Thyroid gland (tissue), 4 donors: ENCODE measurements at regions not wholly inside any gene's neighbourhood (a gene's known extent, or its start where the extent isn't known, plus 50 kb on each side); places are given as distances from the start of the nearest gene placed in this dataset.

Source experiments
- DNase-seq, 2 donors: peaks; one replicate each; pipeline ENCODE4 v3.0.0-alpha.2; 2019
- H3K27ac ChIP-seq, 3 donors: fragments of 200-600 bp; sonication (generic); 1 replicate in 2 of 3; 2 replicates in 1 of 3; pipeline ENCODE4 v1.5.1; 2016 to 2019; ENCODE audit warnings: mild to moderate bottlenecking in 1 of 3, moderate library complexity in 1 of 3
- H3K27me3 ChIP-seq: fragments of 200-600 bp; sonication (generic); one replicate; pipeline ENCODE4 v1.5.1; 2019
- H3K36me3 ChIP-seq, 2 donors: fragments of 200-600 bp; sonication (generic); one replicate each; pipeline ENCODE4 v1.5.1; 2016 to 2019
- H3K4me1 ChIP-seq, 2 donors: fragments of 200-600 bp; sonication (generic); one replicate each; pipeline ENCODE4 v1.5.1; 2017 to 2019
- H3K4me3 ChIP-seq, 3 donors: fragments of 200-600 bp; sonication (generic); replicated peaks in 1 of 3; 1 replicate in 2 of 3; 2 replicates in 1 of 3; pipeline ENCODE4 v1.5.1; 2016; ENCODE audit warnings: mild to moderate bottlenecking in 1 of 3
- H3K9me3 ChIP-seq: fragments of 200-600 bp; sonication (generic); one replicate; pipeline ENCODE4 v1.5.1; 2017
- POLR2A ChIP-seq, 2 donors: fragments of 450-650 bp; IDR thresholded peaks; one replicate each; pipeline ENCODE4 v1.6.1; 2017; ENCODE audit warnings: antibody characterized with exemption in 2 of 2, mild to moderate bottlenecking in 2 of 2, moderate library complexity in 1 of 2
- WGBS, 2 donors: methylation state at CpG; one replicate each; pipeline ENCODE4 v1.1.5; 2017; 5-methylcytosine and 5-hydroxymethylcytosine counted together
- intact Hi-C: fragments of 100-400 bp; cut with DNase I; formaldehyde crosslinking; loops from one replicate; pipeline ENCODE4 v1.15.1; 2023
- TF ChIP-seq, protein P1 (sequence below), 6 experiments: fragments of 200-600 bp in 3 of 6; fragments of 450-650 bp in 3 of 6; sonication (generic) in 3 of 6; IDR thresholded peaks; one replicate each; pipeline ENCODE4 v1.5.1; 2016 to 2019; ENCODE audit warnings: antibody characterized with exemption in 6 of 6, mild to moderate bottlenecking in 2 of 6, inconsistent platforms in 1 of 6, moderate library complexity in 1 of 6

DNA sequence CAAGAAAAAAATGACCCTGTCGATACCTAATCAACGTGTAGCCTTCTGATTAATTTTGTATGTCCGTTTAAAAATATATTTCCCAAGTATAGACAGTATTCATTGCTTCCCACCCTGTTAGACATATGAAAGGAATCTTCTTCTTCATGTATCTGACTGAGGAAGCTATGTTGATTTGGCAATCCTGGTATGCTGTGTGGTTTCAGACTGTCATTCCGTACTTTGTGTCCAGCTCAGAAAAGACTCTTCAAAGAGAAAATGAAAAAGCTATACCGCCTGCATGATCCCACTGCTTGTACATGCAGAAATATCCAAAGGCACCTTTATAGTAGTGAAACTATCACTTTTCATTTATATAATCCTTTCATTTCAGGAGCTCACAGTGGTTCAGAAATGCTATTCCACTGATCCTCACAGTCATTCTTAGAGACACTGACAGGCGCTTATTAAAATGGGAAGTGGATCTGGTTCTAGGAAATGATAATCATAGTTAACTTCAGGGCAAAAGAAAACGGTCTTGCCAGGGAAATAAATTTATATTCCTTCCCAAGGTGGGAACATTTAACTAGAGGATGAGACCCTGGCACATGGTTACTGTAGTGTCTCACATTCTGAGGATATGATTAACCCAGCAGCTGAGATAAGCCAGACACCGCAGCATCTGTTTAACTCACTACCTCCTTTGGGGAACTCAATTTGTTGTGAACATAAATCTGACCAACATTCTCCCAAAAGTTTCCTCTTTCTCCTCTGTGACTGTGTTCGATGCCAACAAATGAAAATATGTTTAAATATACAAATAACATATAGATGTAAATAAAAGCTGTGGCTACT lies 599.2 kb upstream of the LUZP2 start:
- 84 to 86% methylated on average over 9 of the region's 9 CpGs for WGBS, 2 donors

DNA sequence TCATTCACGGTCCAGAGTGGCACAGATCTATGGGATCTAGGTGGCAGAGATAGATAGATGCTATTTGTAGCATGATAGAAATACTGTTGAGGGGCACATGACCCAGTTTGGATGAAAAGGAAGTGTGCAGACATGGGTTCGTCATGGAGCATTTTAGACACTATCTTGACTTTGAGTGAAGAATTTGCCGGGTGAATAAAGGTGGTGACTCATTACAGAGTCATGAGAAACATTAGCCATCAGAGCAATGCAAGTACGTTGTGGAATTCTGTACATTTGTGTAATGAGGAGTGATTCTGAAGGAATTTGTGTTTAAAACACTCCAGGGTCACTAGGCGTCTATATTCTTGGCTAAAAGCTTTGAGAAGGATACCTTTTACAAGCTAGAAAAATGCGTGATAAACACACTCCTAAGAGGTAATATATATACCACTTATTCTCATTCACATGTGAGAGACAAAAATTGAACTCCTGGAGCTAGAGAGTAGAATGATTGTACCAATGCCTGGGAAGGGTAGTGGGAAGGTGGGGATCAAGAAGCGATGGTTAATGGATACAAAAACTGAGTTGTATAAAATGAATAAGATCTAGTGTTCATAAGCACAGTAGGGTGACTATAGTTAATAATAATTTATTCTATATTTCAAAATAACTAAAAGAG lies 593.7 kb upstream of the LUZP2 start:
- no peak overlapping the region for H3K4me3 ChIP-seq
- H3K9me3 ChIP-seq: no peaks in the 10 kb centered on the region
- intact Hi-C loops: no loop called here
- H3K27ac ChIP-seq: no peak overlapping the region
- WGBS, 2 donors: 60 to 76% methylated on average over 7 of the region's 7 CpGs
- no peaks in the 10 kb centered on the region for H3K4me1 ChIP-seq
- no peak for TF ChIP-seq POLR2A (IDR thresholded peaks at IDR 0.05)
- TF ChIP-seq, protein P1, sequence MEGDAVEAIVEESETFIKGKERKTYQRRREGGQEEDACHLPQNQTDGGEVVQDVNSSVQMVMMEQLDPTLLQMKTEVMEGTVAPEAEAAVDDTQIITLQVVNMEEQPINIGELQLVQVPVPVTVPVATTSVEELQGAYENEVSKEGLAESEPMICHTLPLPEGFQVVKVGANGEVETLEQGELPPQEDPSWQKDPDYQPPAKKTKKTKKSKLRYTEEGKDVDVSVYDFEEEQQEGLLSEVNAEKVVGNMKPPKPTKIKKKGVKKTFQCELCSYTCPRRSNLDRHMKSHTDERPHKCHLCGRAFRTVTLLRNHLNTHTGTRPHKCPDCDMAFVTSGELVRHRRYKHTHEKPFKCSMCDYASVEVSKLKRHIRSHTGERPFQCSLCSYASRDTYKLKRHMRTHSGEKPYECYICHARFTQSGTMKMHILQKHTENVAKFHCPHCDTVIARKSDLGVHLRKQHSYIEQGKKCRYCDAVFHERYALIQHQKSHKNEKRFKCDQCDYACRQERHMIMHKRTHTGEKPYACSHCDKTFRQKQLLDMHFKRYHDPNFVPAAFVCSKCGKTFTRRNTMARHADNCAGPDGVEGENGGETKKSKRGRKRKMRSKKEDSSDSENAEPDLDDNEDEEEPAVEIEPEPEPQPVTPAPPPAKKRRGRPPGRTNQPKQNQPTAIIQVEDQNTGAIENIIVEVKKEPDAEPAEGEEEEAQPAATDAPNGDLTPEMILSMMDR (IDR thresholded peaks at IDR 0.05): no peak
- no peaks in the 10 kb centered on the region for H3K36me3 ChIP-seq
- no peak for DNase-seq
- no peaks in the 10 kb centered on the region for H3K27me3 ChIP-seq

More for the DNA sequence above, 599.2 kb upstream of the LUZP2 start:
- intact Hi-C loops: no loop called here
- H3K27ac ChIP-seq: no peak overlapping the region
- no peak overlapping the region for H3K4me3 ChIP-seq
- no peaks in the 10 kb centered on the region for H3K27me3 ChIP-seq
- no peaks in the 10 kb centered on the region for H3K9me3 ChIP-seq
- no peaks in the 10 kb centered on the region for H3K4me1 ChIP-seq
- no peak for DNase-seq
- TF ChIP-seq POLR2A (IDR thresholded peaks at IDR 0.05): no peak
- TF ChIP-seq, protein P1 (IDR thresholded peaks at IDR 0.05): no peak
- H3K36me3 ChIP-seq: no peaks in the 10 kb centered on the region

DNA sequence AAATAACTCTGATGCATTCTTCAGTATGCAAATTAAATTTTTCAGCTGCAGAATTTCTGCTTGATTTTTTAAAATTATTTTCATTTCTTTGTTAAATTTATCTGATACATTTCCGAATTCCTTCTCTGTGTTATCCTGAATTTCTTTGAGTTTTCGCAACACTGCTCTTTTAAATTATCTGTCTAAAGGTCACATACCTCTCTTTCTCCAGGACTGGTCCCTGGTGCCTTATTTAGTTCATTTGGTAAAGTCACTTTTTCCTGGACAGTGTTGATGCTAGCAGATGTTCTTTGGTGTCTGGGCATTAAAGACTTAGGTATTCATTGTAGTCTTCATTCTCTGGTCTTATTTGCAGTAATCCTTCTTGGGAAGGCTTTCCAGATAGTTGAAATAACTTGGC lies 577.4 kb upstream of the LUZP2 start:
- no peaks in the 10 kb centered on the region for H3K36me3 ChIP-seq
- H3K4me1 ChIP-seq: no peaks in the 10 kb centered on the region
- DNase-seq: no peak
- no peaks in the 10 kb centered on the region for H3K27me3 ChIP-seq
- H3K9me3 ChIP-seq: no peaks in the 10 kb centered on the region
- no peak overlapping the region for H3K27ac ChIP-seq
- WGBS, 2 donors: 86 to 93% methylated on average over 2 of the region's 2 CpGs
- intact Hi-C loops: no loop called here
- TF ChIP-seq, protein P1 (IDR thresholded peaks at IDR 0.05): no peak
- no peak for TF ChIP-seq POLR2A (IDR thresholded peaks at IDR 0.05)
- no peak overlapping the region for H3K4me3 ChIP-seq

DNA sequence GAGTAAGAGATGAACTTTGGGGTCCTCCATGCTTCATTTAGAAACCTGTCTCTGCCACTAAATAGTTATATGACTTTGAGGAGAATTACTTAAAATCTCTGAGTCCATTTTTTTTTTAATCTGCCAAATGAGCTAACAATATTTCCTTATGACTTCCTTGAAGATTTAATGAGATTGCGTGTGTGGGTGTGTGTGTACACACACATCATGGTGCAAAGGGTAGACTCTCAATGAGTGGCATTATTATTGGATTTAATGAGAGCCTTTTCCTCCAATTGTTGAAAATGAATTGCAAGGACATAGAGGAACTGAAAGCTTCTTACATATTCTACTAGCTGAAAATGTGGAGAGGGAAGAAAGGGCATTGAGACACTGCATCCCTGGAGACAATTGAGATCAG lies 573.5 kb upstream of the LUZP2 start:
- intact Hi-C loops: no loop called here
- WGBS, 2 donors: 80 to 91% methylated on average over 1 of the region's 1 CpG

More for the DNA sequence above, 573.5 kb upstream of the LUZP2 start:
- H3K4me3 ChIP-seq: no peak overlapping the region
- H3K9me3 ChIP-seq: no peaks in the 10 kb centered on the region
- H3K27ac ChIP-seq: no peak overlapping the region
- H3K4me1 ChIP-seq: no peaks in the 10 kb centered on the region
- no peaks in the 10 kb centered on the region for H3K27me3 ChIP-seq
- H3K36me3 ChIP-seq: no peaks in the 10 kb centered on the region
- DNase-seq: no peak
- TF ChIP-seq, protein P1 (IDR thresholded peaks at IDR 0.05): no peak
- no peak for TF ChIP-seq POLR2A (IDR thresholded peaks at IDR 0.05)
